Stimulated activated memory B cell treated with anti-CD40 and anti-IgM and Interleukin-4, amounts not matched to agents 10 μg/mL and 1 μg/mL and 100 μg/mL, for 72 hours (primary cell): ENCODE measurements at regions not wholly inside any gene's neighbourhood (a gene's known extent, or its start where the extent isn't known, plus 50 kb on each side); places are given as distances from the start of the nearest gene placed in this dataset.

Experiments used
- ATAC-seq: fragments of 150-1000 bp; cut with Tn5 transposase; 2 replicates; pipeline ENCODE4 v1.10.0; 2021
- H3K27ac Mint-ChIP-seq: one replicate; pipeline ENCODE4 v1.8.0; 2022; ENCODE audit warnings: mild to moderate bottlenecking, mixed read lengths
- H3K27me3 Mint-ChIP-seq: one replicate; pipeline ENCODE4 v1.8.0; 2022; ENCODE audit warnings: mixed read lengths
- H3K36me3 Mint-ChIP-seq: one replicate; pipeline ENCODE4 v1.8.0; 2022; ENCODE audit warnings: mixed read lengths
- H3K4me1 Mint-ChIP-seq: one replicate; pipeline ENCODE4 v1.8.0; 2022; ENCODE audit warnings: mixed read lengths
- H3K4me3 Mint-ChIP-seq: one replicate; pipeline ENCODE4 v1.8.0; 2022; ENCODE audit warnings: mild to moderate bottlenecking, moderate library complexity, mixed read lengths
- H3K9me3 Mint-ChIP-seq: one replicate; pipeline ENCODE4 v1.8.0; 2022; ENCODE audit warnings: mixed read lengths

GRCh38 chr9:82106536-82106935 lies 118.0 kb downstream of the SPATA31D1 start:
- H3K4me1 Mint-ChIP-seq, result no peaks in the 10 kb centered on the region
- H3K27ac Mint-ChIP-seq, result no peak overlapping the region
- no peak overlapping the region for H3K4me3 Mint-ChIP-seq
- no peaks in the 10 kb centered on the region for H3K27me3 Mint-ChIP-seq
- no peak for ATAC-seq
- no peaks in the 10 kb centered on the region for H3K9me3 Mint-ChIP-seq
- H3K36me3 Mint-ChIP-seq, result peaks cover under 1% of the 10 kb centered on the region

GRCh38 chr9:82108474-82108873 lies 119.9 kb downstream of the SPATA31D1 start:
- ATAC-seq, result no peak

GRCh38 chr9:82108941-82109340 lies 120.4 kb downstream of the SPATA31D1 start:
- Mint-ChIP-seq H3K27ac (no peak overlapping the region), H3K36me3 (no peaks in the 10 kb centered on the region), H3K27me3 (no peaks in the 10 kb centered on the region), H3K4me1 (no peaks in the 10 kb centered on the region), H3K9me3 (no peaks in the 10 kb centered on the region), H3K4me3 (no peak overlapping the region)
- ATAC-seq, result no peak

More at GRCh38 chr9:82108474-82108873, 119.9 kb downstream of the SPATA31D1 start:
- no peaks in the 10 kb centered on the region for H3K9me3 Mint-ChIP-seq
- H3K27ac Mint-ChIP-seq, result no peak overlapping the region
- H3K27me3 Mint-ChIP-seq, result no peaks in the 10 kb centered on the region
- H3K4me1 Mint-ChIP-seq, result no peaks in the 10 kb centered on the region
- H3K4me3 Mint-ChIP-seq, result no peak overlapping the region
- no peaks in the 10 kb centered on the region for H3K36me3 Mint-ChIP-seq

GRCh38 chr9:82109626-82110025 lies 121.1 kb downstream of the SPATA31D1 start:
- no peak overlapping the region for H3K27ac Mint-ChIP-seq
- no peaks in the 10 kb centered on the region for H3K36me3 Mint-ChIP-seq
- no peaks in the 10 kb centered on the region for H3K27me3 Mint-ChIP-seq
- H3K4me3 Mint-ChIP-seq, result no peak overlapping the region
- no peaks in the 10 kb centered on the region for H3K4me1 Mint-ChIP-seq
- H3K9me3 Mint-ChIP-seq, result no peaks in the 10 kb centered on the region
- no peak for ATAC-seq

- H3K27ac Mint-ChIP-seq, result no peak overlapping the region
- ATAC-seq, result no peak
- no peaks in the 10 kb centered on the region for H3K27me3 Mint-ChIP-seq
- H3K36me3 Mint-ChIP-seq, result no peaks in the 10 kb centered on the region
- H3K4me3 Mint-ChIP-seq, result no peak overlapping the region
- H3K9me3 Mint-ChIP-seq, result no peaks in the 10 kb centered on the region
- peaks cover 4% of the 10 kb centered on the region for H3K4me1 Mint-ChIP-seq
These were observed 122.3 kb downstream of the SPATA31D1 start for GRCh38 chr9:82110881-82111280.

- H3K4me3 Mint-ChIP-seq, result no peak overlapping the region
- H3K27ac Mint-ChIP-seq, result no peak overlapping the region
- H3K27me3 Mint-ChIP-seq, result no peaks in the 10 kb centered on the region
- ATAC-seq, result no peak
- peaks cover 8% of the 10 kb centered on the region for H3K4me1 Mint-ChIP-seq
- H3K9me3 Mint-ChIP-seq, result no peaks in the 10 kb centered on the region
- H3K36me3 Mint-ChIP-seq, result no peaks in the 10 kb centered on the region
These were observed 126.8 kb downstream of the SPATA31D1 start for GRCh38 chr9:82115331-82115730.

GRCh38 chr9:82115900-82116299 lies 127.3 kb downstream of the SPATA31D1 start:
- Mint-ChIP-seq H3K4me3 (no peak overlapping the region), H3K36me3 (no peaks in the 10 kb centered on the region), H3K27ac (no peak overlapping the region), H3K27me3 (no peaks in the 10 kb centered on the region), H3K4me1 (peaks cover 8% of the 10 kb centered on the region), H3K9me3 (no peaks in the 10 kb centered on the region)
- ATAC-seq, result no peak

- Mint-ChIP-seq H3K27ac (no peak overlapping the region), H3K4me3 (no peak overlapping the region), H3K4me1 (peaks cover 8% of the 10 kb centered on the region), H3K9me3 (no peaks in the 10 kb centered on the region), H3K36me3 (no peaks in the 10 kb centered on the region), H3K27me3 (no peaks in the 10 kb centered on the region)
- no peak for ATAC-seq
These were observed 128.0 kb downstream of the SPATA31D1 start for GRCh38 chr9:82116556-82116955.

- ATAC-seq, result no peak
- Mint-ChIP-seq H3K27ac (no peak overlapping the region), H3K4me1 (peaks cover 8% of the 10 kb centered on the region), H3K9me3 (no peaks in the 10 kb centered on the region), H3K36me3 (no peaks in the 10 kb centered on the region), H3K4me3 (no peak overlapping the region), H3K27me3 (no peaks in the 10 kb centered on the region)
These were observed 128.6 kb downstream of the SPATA31D1 start for GRCh38 chr9:82117026-82117811.

GRCh38 chr9:82122731-82123130 lies 134.2 kb downstream of the SPATA31D1 start:
- H3K4me1 Mint-ChIP-seq, result peaks cover 24% of the 10 kb centered on the region
- no peak overlapping the region for H3K4me3 Mint-ChIP-seq
- H3K27me3 Mint-ChIP-seq, result no peaks in the 10 kb centered on the region
- H3K27ac Mint-ChIP-seq, result no peak overlapping the region
- H3K9me3 Mint-ChIP-seq, result no peaks in the 10 kb centered on the region
- no peak for ATAC-seq
- H3K36me3 Mint-ChIP-seq, result no peaks in the 10 kb centered on the region

- Mint-ChIP-seq H3K4me3 (no peak overlapping the region), H3K4me1 (peaks cover 37% of the 10 kb centered on the region), H3K36me3 (no peaks in the 10 kb centered on the region), H3K27ac (no peak overlapping the region), H3K9me3 (no peaks in the 10 kb centered on the region), H3K27me3 (no peaks in the 10 kb centered on the region)
- no peak for ATAC-seq
These were observed 135.5 kb downstream of the SPATA31D1 start for GRCh38 chr9:82124090-82124489.

- Mint-ChIP-seq H3K27me3 (no peaks in the 10 kb centered on the region), H3K4me3 (no peak overlapping the region), H3K36me3 (no peaks in the 10 kb centered on the region), H3K4me1 (peaks cover 43% of the 10 kb centered on the region), H3K27ac (peak overlapping the region; percentile 84), H3K9me3 (no peaks in the 10 kb centered on the region)
- no peak for ATAC-seq
These were observed 137.7 kb downstream of the SPATA31D1 start for GRCh38 chr9:82126256-82126655.

- peak; percentile 34 for ATAC-seq
- no peaks in the 10 kb centered on the region for H3K9me3 Mint-ChIP-seq
- no peaks in the 10 kb centered on the region for H3K36me3 Mint-ChIP-seq
- H3K4me3 Mint-ChIP-seq, result peak overlapping the region; percentile 63
- no peaks in the 10 kb centered on the region for H3K27me3 Mint-ChIP-seq
- peak overlapping the region; percentile 84 for H3K27ac Mint-ChIP-seq
- peaks cover 48% of the 10 kb centered on the region for H3K4me1 Mint-ChIP-seq
These were observed 138.9 kb downstream of the SPATA31D1 start for GRCh38 chr9:82127465-82127864.

- Mint-ChIP-seq H3K9me3 (no peaks in the 10 kb centered on the region), H3K4me1 (peaks cover 48% of the 10 kb centered on the region), H3K4me3 (peak overlapping the region; percentile 63), H3K27ac (peak overlapping the region; percentile 84), H3K36me3 (no peaks in the 10 kb centered on the region), H3K27me3 (no peaks in the 10 kb centered on the region)
- peak; percentile 97 for ATAC-seq
These were observed 139.6 kb downstream of the SPATA31D1 start for GRCh38 chr9:82128011-82128696.

GRCh38 chr9:82129708-82130107 lies 141.1 kb downstream of the SPATA31D1 start:
- no peak for ATAC-seq
- Mint-ChIP-seq H3K27ac (peak overlapping the region; percentile 84), H3K4me1 (peaks cover 48% of the 10 kb centered on the region), H3K27me3 (no peaks in the 10 kb centered on the region), H3K4me3 (no peak overlapping the region), H3K36me3 (no peaks in the 10 kb centered on the region), H3K9me3 (peaks cover 1% of the 10 kb centered on the region)
